ENCODE measurements at regions not wholly inside any gene's neighbourhood (a gene's known extent, or its start where the extent isn't known, plus 50 kb on each side); places are given as distances from the start of the nearest gene placed in this dataset.

DNA sequence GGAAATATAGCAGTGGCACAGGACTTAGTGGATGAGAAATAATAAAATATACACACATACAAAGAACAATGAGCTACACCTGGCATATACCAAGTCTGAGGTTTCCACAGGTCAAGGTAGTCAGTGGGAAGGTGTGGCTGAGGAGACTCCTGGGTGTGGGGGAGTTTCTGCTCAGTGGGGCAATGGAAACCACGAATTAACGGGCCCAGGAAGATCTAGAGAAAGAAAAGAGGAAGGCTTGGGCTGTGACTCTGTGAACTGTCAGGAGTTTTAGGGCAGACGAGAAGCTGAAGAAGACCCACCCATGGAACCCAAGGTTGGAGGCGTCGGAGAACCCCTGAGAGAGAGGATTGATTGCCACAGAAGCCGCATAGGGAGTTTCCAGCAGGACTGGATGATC, 196.5 kb downstream of the HERPUD2 start:
- TF ChIP-seq CTCF (IDR thresholded peaks at IDR 0.05; ENCODE audit: borderline replicate concordance, extremely low read depth, low read length, poor library complexity, severe bottlenecking) (no peak), EZH2 (IDR thresholded peaks at IDR 0.05; ENCODE audit: borderline replicate concordance, low read depth, low read length, severe bottlenecking) (no peak)

Measured in DND-41 (cell line).